Stimulated activated CD4-positive, alpha-beta T cell treated with anti-CD3 and anti-CD28 coated beads, TNF-alpha, amount 100 ng/mL, for 24 hours (primary cell): ENCODE measurements at regions not wholly inside any gene's neighbourhood (a gene's known extent, or its start where the extent isn't known, plus 50 kb on each side); places are given as distances from the start of the nearest gene placed in this dataset.

Experiments
- DNase-seq, 3 experiments: peaks; one replicate each; pipeline ENCODE4 v3.0.0-alpha.2; 2020; ENCODE audit warnings: low read depth in 3 of 3

GRCh38 chr12:91630083-91630482 is 447.5 kb upstream of the DCN start:
- DNase-seq = no peak

- no peak for DNase-seq
Observed at GRCh38 chr12:91629440-91629839, 446.8 kb upstream of the DCN start.

- no peak for DNase-seq
Observed at GRCh38 chr12:91628656-91629055, 446.0 kb upstream of the DCN start.

GRCh38 chr12:91627225-91627624 is 444.6 kb upstream of the DCN start:
- no peak for DNase-seq

DNA sequence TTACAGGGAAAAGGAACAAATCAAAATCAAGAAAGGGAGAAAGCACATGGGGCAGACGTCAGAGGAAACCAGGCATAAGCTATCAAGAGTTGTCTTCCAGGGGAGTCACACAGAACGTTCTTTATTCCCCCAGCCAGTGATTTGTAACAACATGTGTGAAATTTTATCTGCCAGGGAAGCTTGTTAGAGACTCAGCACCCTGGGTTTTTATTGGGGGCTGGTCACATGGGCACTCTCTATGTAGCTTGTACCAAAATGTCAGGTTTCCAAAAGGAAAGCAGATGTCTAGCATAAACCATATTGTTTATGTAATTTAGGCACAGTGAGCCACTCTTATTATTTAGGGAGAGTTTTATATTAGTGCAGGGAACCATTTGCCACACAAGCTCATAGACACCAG is 440.4 kb upstream of the DCN start:
- DNase-seq = no peak

DNA sequence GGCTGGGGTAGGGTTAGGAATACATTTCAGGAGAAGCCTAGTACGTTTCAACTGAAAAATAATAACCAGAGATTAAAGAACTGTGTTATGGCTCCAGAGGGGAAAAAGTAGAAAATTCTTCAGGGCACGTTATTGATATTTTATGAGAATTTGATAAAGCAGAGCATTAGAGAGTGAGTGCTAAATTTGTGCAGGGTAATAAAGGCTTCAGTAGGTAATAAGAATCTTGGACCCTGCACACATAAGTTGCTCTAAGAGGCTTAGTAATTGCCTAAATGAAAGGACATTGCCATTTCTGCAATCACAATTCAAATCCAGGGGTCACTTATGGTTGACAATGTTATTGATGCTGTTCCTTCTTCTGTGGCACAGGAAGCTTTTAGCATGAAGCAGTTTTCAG is 439.4 kb upstream of the DCN start:
- no peak for DNase-seq

- DNase-seq = no peak
Observed at GRCh38 chr12:91620992-91621391, 438.4 kb upstream of the DCN start.

GRCh38 chr12:91620422-91620821 is 437.8 kb upstream of the DCN start:
- DNase-seq = no peak

DNA sequence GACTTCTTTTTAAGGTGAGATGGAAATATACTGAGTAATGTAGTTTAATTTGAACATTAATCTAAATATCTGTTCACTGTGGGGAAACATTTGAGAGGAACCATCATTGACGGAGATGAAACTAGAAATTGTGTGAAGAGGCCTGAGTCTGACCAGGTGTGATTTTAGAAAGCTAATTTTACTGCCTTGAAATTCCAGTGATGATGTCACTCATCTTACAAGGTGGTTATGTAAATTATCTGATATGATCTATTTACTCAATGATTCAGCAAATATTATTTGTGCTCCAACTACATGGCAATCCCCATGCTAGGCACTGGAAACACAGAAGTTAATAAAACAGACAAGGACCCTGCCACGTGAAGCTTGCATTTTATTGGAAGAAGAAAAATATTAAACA is 435.7 kb upstream of the DCN start:
- no peak for DNase-seq

DNA sequence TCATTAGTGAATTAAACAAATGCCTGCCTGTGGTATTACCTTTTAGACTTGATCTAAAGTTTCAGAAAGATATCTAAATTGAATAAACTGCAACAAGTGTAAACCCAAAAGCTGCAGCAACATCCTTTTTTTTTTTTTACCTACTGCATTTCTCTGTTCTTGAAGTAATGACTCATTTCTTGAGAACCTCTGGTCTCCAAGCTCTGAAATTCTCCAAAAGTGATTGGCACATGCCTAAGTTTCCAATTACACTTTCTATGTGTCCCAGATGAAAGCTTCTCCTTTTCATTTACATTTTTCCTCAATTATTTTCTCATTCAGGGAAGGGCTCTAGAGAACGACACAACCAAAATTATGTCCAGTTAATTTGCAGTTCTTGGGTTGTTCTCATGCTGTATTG is 435.2 kb upstream of the DCN start:
- DNase-seq = no peak

DNA sequence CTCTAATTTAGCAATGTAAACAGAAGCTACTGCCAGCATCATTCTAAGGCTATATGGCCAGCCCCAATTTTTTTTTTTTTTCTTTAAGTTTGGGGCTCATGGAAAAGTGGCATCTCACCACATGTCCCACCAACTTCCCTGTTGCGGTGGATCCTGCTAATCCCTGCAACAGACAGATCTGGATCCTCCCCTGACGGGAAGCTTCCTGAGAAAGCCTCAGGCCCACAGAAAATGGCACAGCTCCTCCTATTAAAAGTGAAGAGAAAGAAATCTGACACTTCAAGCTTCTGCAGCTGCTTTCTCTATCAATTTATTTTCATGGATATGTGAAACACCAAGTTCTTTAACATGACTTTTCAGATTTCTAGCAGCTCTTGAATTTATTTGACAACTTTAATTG is 433.8 kb upstream of the DCN start:
- DNase-seq = no peak

- DNase-seq = no peak
Observed at GRCh38 chr12:91613223-91613779, 430.7 kb upstream of the DCN start.

DNA sequence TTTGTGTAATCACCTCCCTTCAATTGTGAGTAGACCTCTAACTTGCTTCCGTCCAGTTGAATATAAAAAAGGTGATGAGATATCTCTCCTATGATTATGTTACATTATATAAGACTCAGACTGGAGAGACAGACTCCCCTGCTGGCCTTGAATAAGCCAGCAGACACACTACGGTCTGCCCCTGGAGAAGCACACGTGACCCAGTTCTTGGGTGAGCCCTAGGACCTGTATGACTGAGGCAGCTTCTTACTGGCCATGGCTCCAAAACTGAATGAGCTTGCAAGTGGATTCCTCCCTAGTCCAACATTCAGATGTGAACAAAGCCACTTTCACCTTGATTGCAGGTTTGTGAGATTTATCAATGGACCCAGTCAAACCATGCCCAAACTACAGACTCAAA is 427.9 kb upstream of the DCN start:
- DNase-seq = no peak

GRCh38 chr12:91609283-91609682 is 426.7 kb upstream of the DCN start:
- DNase-seq = no peak

- no peak for DNase-seq
Observed at GRCh38 chr12:91608542-91608941, 425.9 kb upstream of the DCN start.

GRCh38 chr12:91606662-91607377 is 424.2 kb upstream of the DCN start:
- DNase-seq = no peak

DNA sequence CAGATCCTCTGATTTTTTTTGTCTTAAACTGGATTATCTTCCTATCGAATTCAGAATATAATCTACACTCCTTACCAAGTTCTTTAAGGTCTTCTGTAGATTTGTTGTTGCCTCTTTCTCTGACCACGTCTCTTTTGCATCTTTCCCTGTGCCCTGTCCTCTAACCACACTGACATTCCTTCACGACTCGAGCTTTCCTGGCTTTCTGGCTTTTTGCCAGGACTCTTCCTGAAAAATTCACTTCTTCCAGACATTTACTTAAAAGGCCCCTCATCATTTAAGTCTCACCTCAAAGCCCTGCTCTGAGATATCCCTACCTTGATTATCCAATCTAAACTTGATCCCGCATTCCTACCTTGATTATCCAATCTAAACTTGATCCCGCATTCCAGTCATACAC is 422.3 kb upstream of the DCN start:
- DNase-seq = no peak

GRCh38 chr12:91603060-91603459 is 420.4 kb upstream of the DCN start:
- DNase-seq = no peak

DNA sequence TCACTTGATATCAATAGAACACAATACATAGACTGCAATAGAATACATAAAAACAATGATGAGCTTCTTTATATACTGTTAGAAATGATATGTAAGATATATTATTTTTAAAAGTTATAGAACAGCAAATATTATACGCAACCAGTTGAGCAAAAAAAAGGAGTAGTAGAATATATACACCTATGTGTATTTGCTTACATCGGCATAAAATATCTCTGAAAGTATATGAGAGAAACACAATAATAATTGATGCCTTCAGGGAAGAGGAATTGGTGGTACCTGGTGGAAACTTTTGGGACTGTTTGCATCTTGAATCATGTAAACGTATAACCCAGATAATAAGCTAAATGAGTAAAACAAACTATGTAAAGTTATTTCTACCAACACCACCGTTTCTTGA is 418.4 kb upstream of the DCN start:
- DNase-seq = no peak

- no peak for DNase-seq
Observed at GRCh38 chr12:91594715-91595114, 412.1 kb upstream of the DCN start.

- DNase-seq = no peak
Observed at GRCh38 chr12:91591639-91591987, 409.0 kb upstream of the DCN start.

GRCh38 chr12:91590966-91591638 is 408.5 kb upstream of the DCN start:
- no peak for DNase-seq

DNA sequence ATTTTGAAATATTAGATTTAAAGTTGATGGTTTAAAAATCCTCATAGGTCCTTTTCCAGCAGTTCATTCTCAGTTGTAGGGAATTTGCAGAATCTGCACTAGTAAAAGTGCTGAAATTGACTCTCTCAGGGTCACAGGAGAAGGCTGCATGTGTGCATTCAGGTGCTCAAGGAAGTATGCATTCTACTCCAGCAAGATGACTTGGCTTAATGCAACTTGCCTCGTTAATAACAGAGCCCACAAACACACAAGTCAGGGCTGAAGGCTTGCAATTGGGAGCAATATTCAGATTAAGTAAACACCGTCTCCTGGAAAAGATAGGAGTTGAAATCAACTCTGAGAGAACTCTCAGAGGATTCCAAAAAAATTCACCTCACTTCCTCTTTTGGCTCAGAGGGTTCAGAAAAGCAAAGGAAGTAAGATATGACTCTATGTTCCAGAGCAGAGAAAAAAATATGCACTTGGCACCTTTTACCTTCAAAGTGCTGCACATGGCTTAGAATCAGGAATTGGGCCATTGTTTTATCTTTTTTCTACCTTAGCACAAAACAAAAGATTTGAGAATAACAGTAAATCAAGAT is 406.3 kb upstream of the DCN start:
- DNase-seq = no peak
